ENCODE measurements at regions not wholly inside any gene's neighbourhood (a gene's known extent, or its start where the extent isn't known, plus 50 kb on each side); places are given as distances from the start of the nearest gene placed in this dataset.
"Not testable (repeated sequence)": the region's sequence is repeated elsewhere in the genome, so short reads cannot be mapped to it uniquely, and the experiment has no call there.

DNA sequence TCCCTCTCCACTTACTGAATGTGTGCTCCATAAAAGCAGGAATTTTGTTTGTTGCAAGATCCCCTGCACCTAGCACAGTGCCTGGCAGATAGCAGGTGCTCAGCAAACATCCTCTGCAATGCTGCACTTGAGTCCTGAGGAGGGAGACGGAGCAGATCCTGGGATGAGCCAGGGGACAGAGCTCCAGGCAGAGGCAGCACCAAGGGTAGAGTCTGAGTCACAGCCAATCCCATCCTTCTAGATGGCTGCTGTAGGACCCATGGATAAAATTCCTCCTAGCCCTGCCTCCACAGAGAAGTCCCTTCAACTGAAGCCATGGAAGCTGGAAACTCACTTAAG is 59.3 kb upstream of the SULF2 start:
- TF ChIP-seq, protein P1, sequence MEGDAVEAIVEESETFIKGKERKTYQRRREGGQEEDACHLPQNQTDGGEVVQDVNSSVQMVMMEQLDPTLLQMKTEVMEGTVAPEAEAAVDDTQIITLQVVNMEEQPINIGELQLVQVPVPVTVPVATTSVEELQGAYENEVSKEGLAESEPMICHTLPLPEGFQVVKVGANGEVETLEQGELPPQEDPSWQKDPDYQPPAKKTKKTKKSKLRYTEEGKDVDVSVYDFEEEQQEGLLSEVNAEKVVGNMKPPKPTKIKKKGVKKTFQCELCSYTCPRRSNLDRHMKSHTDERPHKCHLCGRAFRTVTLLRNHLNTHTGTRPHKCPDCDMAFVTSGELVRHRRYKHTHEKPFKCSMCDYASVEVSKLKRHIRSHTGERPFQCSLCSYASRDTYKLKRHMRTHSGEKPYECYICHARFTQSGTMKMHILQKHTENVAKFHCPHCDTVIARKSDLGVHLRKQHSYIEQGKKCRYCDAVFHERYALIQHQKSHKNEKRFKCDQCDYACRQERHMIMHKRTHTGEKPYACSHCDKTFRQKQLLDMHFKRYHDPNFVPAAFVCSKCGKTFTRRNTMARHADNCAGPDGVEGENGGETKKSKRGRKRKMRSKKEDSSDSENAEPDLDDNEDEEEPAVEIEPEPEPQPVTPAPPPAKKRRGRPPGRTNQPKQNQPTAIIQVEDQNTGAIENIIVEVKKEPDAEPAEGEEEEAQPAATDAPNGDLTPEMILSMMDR (conservative IDR thresholded peaks at IDR 0.05; ENCODE audit: low read depth, low read length) = not testable (repeated sequence)
- not testable (repeated sequence) for TF ChIP-seq EZH2 (IDR thresholded peaks at IDR 0.05; ENCODE audit: borderline replicate concordance, low read depth, low read length, poor library complexity, severe bottlenecking)

All from A673 (cell line).